HG02938 (cell line): ENCODE measurements at regions not wholly inside any gene's neighbourhood (a gene's known extent, or its start where the extent isn't known, plus 50 kb on each side); places are given as distances from the start of the nearest gene placed in this dataset.

Experiments
- ATAC-seq: cut with Tn5 transposase; IDR thresholded peaks from one replicate; pipeline ENCODE4 v1.9.1; 2021; ENCODE audit warnings: mild to moderate bottlenecking, moderate library complexity; ENCODE audit not compliant: unreplicated experiment

GRCh38 chr10:130913844-130914243 lies 397.7 kb downstream of the TCERG1L start:
- no peak for ATAC-seq

DNA sequence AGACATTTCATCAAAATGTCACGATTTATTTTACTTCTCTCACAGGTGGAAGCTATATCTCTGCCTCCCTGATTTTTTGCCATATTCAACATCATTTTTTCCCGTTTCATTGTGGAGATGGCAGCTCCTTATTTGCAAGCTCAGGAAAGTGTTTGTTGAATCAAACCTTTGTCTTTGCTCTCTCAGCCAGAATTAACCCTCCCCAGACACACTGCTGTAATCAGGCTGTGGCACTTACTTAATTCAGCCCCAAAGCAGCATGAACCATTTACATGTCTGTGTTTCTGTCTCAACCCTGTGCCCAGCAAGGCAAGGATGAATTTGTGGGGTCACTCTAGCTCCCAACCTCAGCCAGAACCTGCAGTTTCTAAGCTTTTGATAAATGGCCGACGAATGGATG lies 397.2 kb downstream of the TCERG1L start:
- ATAC-seq, result no peak

GRCh38 chr10:130915065-130915464 lies 396.5 kb downstream of the TCERG1L start:
- ATAC-seq, result no peak

GRCh38 chr10:130921461-130921860 lies 390.1 kb downstream of the TCERG1L start:
- no peak for ATAC-seq

GRCh38 chr10:130921911-130922440 lies 389.5 kb downstream of the TCERG1L start:
- ATAC-seq, result no peak

GRCh38 chr10:130923596-130923995 lies 387.9 kb downstream of the TCERG1L start:
- ATAC-seq, result no peak

DNA sequence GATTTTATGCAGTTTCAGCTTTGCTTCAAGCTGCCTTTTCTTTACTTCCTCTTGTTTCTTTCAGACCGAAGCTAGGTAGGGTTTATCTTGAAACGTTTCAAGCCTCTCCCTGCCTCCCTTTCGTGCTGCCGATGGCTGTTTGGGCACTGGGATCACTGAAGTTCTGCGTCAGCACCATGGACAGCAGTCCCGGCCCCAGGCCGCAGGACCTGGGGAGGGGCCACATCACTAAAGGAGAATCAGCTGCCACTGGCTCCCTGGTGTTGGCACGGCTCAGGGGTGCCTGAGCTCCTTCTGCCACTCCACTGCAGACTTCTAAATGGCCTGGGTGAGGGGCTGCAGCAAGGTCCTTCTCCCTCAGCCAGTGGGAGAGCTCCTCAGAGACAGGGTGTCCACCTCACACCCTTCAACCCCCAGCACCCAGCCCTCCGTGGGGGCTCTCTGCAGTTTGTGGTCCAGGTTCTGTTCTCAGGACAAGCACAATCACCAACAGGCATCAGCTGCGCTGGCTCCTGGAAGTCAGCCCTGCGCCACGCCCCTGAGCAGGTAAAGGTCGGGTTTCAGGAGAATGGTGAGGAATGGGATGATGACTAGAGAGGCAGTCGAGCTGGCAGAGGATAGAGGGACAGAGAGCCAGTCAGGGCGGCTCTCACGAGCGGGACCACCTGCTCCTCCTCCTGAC lies 387.2 kb downstream of the TCERG1L start:
- no peak for ATAC-seq

GRCh38 chr10:130926442-130926841 lies 385.1 kb downstream of the TCERG1L start:
- ATAC-seq, result no peak

DNA sequence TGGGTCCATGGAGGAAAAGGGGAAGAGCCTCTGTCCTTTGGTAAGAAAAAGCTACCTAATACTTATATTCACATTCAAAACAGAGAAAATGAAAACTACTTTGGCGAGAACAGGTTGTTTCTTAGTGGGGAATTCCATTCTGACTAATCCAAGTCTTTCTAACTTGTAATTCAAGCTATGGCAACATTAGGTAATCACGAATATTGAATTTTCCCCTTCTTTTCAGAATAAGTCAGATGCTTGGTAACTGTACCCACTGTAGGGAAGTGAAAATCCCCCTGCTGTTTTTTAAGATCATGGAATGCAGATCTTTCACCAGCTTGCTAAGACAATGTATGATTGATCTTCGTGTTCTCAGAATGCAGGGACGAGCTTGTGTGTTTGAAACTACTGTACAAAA lies 384.4 kb downstream of the TCERG1L start:
- ATAC-seq, result no peak

DNA sequence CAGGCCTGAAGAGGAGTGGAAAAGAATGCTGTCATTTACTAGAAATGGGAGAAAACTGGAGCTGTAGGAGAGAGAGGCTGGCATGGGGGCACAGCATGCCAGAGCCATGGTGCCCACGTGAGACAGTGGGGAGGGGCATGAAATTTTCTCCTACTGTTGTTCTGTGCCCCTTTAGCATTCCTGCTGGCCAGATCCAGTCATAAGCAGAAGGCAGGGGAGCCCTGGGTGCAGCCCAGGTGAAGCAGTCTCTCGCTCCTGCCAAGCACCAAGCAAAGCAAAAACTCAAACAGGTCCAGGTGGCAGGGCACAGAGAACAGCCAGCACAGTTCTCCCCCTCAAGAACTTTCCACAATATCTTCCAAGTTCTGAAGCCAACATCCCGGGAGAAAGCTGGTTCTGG lies 383.2 kb downstream of the TCERG1L start:
- ATAC-seq, result no peak

DNA sequence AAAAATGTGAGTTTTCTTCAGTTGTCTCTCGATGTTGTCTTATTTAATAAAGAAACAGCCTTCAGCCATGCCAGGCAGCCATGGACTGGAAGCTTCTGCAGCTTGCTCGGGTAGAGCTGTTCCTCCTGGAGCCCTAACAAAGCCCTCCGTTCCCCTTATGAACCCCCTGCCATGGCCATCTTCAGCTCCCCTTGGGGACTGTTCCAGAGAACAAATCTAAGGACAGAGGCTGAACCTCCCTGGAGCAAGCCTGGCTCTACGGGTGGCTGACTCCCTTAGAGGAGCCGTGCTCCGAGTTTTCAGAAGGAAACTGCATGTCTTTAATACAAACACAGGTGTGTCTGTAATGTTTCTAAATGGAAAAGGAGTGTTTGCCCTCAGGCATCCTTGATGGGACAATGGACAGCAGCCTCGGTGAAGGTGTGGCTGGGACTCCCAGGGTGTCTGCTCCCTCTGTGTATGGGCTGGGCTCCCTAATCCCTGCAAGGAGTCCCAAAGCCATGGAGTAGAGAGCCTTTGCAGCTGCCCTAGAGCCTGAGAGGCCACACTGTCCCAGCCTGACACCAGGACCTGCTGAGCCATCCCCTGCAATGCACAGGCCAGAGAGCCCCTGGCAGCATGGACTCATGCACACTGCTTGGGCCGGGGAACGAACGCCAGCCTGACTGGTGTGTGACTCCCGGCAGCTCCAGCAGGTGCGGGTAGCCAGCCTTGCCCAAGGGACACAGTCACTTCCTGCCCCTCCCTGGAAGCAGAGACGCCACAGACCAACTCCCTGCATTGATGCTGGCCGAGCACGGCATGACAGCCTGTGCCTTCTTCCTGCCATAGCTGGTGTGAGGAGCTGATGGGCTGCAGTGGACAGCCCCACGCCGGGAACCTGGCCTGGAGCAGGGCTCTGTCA lies 381.8 kb downstream of the TCERG1L start:
- no peak for ATAC-seq

GRCh38 chr10:130930821-130931220 lies 380.7 kb downstream of the TCERG1L start:
- no peak for ATAC-seq

- no peak for ATAC-seq
Observed at GRCh38 chr10:130931256-130931655, 380.3 kb downstream of the TCERG1L start.

DNA sequence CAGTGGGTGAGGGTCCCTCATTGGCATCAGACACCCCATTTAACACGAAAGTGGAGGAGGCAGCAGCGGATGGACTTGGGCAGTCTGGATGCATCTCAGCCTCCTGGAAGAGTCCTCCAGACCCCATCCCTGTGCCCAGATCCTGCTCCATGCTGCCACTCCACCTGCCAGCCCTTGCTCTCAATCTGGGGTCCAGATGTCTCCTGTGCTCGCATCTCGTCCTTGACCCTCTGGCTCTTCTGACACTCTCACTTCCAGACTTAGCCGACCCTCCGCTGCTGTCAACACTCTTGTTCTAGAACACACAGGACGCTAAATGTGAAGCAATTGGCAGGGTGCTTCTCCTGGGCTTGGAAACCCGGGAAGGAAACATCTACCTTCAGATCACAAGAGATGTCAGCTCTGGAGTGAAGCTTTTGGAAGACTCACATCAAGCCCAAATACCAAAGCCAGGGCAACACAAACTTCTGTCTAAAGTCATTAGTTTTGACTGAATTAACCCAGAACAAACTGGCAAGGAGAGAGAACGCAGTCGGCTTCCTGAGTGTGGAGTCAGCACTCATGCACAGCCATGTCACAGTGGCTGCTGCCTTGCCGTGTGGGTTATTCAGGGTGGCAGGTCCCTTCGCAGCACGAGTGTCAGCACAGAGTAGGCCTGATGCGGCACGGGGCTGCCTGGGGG lies 379.1 kb downstream of the TCERG1L start:
- ATAC-seq, result no peak

DNA sequence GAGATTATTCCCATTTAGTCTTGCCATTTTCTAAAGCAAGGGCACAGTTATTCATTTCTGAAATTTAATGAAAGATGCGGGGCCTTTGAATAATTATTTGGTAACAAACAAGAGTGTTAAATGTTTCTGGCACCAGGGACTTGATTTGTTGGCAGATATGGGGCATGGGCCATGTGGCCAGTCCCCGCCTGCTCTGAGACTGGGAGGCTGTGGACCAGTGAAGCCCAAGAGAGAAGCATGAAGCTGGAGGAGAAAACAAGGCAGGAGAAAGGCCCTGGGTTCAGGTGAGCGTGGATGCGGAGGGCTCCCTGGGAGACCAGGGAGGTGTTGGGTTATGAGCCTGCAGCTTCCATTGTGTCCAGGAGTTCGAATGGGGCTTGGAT lies 378.5 kb downstream of the TCERG1L start:
- ATAC-seq, result no peak

GRCh38 chr10:130934293-130935127 lies 377.0 kb downstream of the TCERG1L start:
- no peak for ATAC-seq

- ATAC-seq, result no peak
Observed at GRCh38 chr10:130935128-130935439, 376.4 kb downstream of the TCERG1L start.

GRCh38 chr10:130935897-130936550 lies 375.5 kb downstream of the TCERG1L start:
- no peak for ATAC-seq

DNA sequence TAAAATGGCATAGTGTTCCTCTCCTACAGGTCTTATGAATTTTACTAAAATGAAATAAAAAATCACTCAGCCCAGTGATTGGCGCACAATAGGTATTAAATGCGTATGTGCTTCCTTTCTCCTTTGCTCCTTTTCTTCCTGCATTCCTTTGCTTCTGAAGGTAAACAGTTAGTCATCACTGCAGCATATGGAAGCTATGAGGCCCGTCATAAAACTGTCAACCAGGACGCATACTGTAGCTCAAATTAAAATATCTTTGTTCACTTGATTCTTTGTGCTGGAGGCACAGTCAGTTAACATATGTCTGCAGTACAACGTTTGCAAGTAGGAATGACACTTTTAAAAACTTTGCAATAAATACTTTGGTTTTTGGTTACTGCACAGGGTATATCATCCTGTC lies 374.7 kb downstream of the TCERG1L start:
- ATAC-seq, result no peak

GRCh38 chr10:130938051-130938450 lies 373.5 kb downstream of the TCERG1L start:
- no peak for ATAC-seq
